ENCODE measurements at regions not wholly inside any gene's neighbourhood (a gene's known extent, or its start where the extent isn't known, plus 50 kb on each side); places are given as distances from the start of the nearest gene placed in this dataset.

- no peak overlapping the region for H3K27ac ChIP-seq
- H3K36me3 ChIP-seq = no peaks in the 10 kb centered on the region
- no peak for DNase-seq
- intact Hi-C loops (cut with DNase I) = no loop called here
- H3K9me3 ChIP-seq = no peaks in the 10 kb centered on the region
- no peak for TF ChIP-seq CTCF (IDR thresholded peaks at IDR 0.05)
- no peaks in the 10 kb centered on the region for H3K4me1 ChIP-seq
- no peak overlapping the region for H3K4me3 ChIP-seq
- no peaks in the 10 kb centered on the region for H3K27me3 ChIP-seq
- ATAC-seq = no peak
Observed at GRCh38 chr5:105708442-105708841, 1962.3 kb downstream of the EFNA5 start.

- H3K4me1 ChIP-seq = no peaks in the 10 kb centered on the region
- ATAC-seq (no peak), DNase-seq (no peak)
- H3K27ac ChIP-seq = no peak overlapping the region
- peaks cover 13% of the 10 kb centered on the region for H3K9me3 ChIP-seq
- no peaks in the 10 kb centered on the region for H3K36me3 ChIP-seq
- H3K4me3 ChIP-seq = no peak overlapping the region
- intact Hi-C loops (cut with DNase I) = no loop called here
- no peaks in the 10 kb centered on the region for H3K27me3 ChIP-seq
- TF ChIP-seq CTCF (IDR thresholded peaks at IDR 0.05) = no peak
Observed at GRCh38 chr5:105702323-105702722, 1968.4 kb downstream of the EFNA5 start.

GRCh38 chr5:105696440-105696839, 1974.3 kb downstream of the EFNA5 start:
- no peak for ATAC-seq
- Histone ChIP-seq H3K36me3 (no peaks in the 10 kb centered on the region), H3K4me3 (no peak overlapping the region), H3K9me3 (no peaks in the 10 kb centered on the region), H3K27me3 (no peaks in the 10 kb centered on the region), H3K27ac (no peak overlapping the region), H3K4me1 (no peaks in the 10 kb centered on the region)
- DNase-seq = no peak
- intact Hi-C loops (cut with DNase I) = no loop called here
- TF ChIP-seq CTCF (IDR thresholded peaks at IDR 0.05) = no peak

DNA sequence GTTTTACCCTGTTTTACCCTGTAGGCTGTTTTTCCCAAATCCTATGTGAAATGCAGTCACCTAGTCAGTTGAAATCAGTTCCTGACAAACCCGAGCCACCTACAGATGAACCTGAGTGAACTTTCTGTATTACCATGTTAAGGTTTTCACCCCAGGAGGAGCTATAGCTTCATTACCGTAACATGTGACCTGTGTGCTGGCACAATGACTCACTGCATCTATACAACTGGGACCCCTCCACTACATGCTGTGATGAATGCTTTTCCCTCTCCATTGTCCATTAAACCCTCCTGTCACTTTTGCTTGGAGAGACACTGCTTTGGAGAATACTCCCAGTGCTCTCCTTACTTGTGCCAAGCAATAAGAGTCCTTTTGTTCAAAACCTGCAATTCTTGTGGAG, 1974.8 kb downstream of the EFNA5 start:
- ATAC-seq = no peak
- no peaks in the 10 kb centered on the region for H3K27me3 ChIP-seq
- DNase-seq = no peak
- no peaks in the 10 kb centered on the region for H3K9me3 ChIP-seq
- intact Hi-C loops (cut with DNase I) = no loop called here
- no peak overlapping the region for H3K4me3 ChIP-seq
- TF ChIP-seq CTCF (IDR thresholded peaks at IDR 0.05) = no peak
- no peaks in the 10 kb centered on the region for H3K36me3 ChIP-seq
- H3K27ac ChIP-seq = no peak overlapping the region
- no peaks in the 10 kb centered on the region for H3K4me1 ChIP-seq

- intact Hi-C loops (cut with DNase I) = no loop called here
- no peak for TF ChIP-seq CTCF (IDR thresholded peaks at IDR 0.05)
- Histone ChIP-seq H3K4me1 (no peaks in the 10 kb centered on the region), H3K9me3 (no peaks in the 10 kb centered on the region), H3K27ac (no peak overlapping the region), H3K36me3 (no peaks in the 10 kb centered on the region), H3K4me3 (no peak overlapping the region), H3K27me3 (no peaks in the 10 kb centered on the region)
- ATAC-seq (no peak), DNase-seq (no peak)
Observed at GRCh38 chr5:105689596-105689995, 1981.1 kb downstream of the EFNA5 start.

- no peak for DNase-seq
- no peaks in the 10 kb centered on the region for H3K27me3 ChIP-seq
- no peak for ATAC-seq
- intact Hi-C loops (cut with DNase I) = no loop called here
- no peaks in the 10 kb centered on the region for H3K36me3 ChIP-seq
- H3K4me1 ChIP-seq = no peaks in the 10 kb centered on the region
- H3K4me3 ChIP-seq = no peak overlapping the region
- no peak for TF ChIP-seq CTCF (IDR thresholded peaks at IDR 0.05)
- H3K9me3 ChIP-seq = no peaks in the 10 kb centered on the region
- no peak overlapping the region for H3K27ac ChIP-seq
Observed at GRCh38 chr5:105688227-105688792, 1982.4 kb downstream of the EFNA5 start.
